ENCODE measurements at regions not wholly inside any gene's neighbourhood (a gene's known extent, or its start where the extent isn't known, plus 50 kb on each side); places are given as distances from the start of the nearest gene placed in this dataset.

GRCh38 chr6:27095914-27096313 is 151.6 kb upstream of the PRSS16 start:
- TF ChIP-seq, protein P1, sequence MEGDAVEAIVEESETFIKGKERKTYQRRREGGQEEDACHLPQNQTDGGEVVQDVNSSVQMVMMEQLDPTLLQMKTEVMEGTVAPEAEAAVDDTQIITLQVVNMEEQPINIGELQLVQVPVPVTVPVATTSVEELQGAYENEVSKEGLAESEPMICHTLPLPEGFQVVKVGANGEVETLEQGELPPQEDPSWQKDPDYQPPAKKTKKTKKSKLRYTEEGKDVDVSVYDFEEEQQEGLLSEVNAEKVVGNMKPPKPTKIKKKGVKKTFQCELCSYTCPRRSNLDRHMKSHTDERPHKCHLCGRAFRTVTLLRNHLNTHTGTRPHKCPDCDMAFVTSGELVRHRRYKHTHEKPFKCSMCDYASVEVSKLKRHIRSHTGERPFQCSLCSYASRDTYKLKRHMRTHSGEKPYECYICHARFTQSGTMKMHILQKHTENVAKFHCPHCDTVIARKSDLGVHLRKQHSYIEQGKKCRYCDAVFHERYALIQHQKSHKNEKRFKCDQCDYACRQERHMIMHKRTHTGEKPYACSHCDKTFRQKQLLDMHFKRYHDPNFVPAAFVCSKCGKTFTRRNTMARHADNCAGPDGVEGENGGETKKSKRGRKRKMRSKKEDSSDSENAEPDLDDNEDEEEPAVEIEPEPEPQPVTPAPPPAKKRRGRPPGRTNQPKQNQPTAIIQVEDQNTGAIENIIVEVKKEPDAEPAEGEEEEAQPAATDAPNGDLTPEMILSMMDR (IDR thresholded peaks at IDR 0.05): no peak
- Histone ChIP-seq H3K27ac (no peak overlapping the region), H3K79me2 (no peaks in the 10 kb centered on the region), H3K9ac (no peak overlapping the region), H3K4me2 (ENCODE audit: low read length) (no peak overlapping the region), H3K4me1 (no peaks in the 10 kb centered on the region), H3K36me3 (ENCODE audit: control insufficient read depth, insufficient read depth, low read length) (no peaks in the 10 kb centered on the region), H3K9me3 (ENCODE audit: control insufficient read depth, low read length) (no peaks in the 10 kb centered on the region), H2AFZ (no peak overlapping the region), H3K27me3 (ENCODE audit: control insufficient read depth, insufficient read depth, low read length) (no peaks in the 10 kb centered on the region), H3K4me3 (ENCODE audit: low read depth, low read length) (no peak overlapping the region)

DNA sequence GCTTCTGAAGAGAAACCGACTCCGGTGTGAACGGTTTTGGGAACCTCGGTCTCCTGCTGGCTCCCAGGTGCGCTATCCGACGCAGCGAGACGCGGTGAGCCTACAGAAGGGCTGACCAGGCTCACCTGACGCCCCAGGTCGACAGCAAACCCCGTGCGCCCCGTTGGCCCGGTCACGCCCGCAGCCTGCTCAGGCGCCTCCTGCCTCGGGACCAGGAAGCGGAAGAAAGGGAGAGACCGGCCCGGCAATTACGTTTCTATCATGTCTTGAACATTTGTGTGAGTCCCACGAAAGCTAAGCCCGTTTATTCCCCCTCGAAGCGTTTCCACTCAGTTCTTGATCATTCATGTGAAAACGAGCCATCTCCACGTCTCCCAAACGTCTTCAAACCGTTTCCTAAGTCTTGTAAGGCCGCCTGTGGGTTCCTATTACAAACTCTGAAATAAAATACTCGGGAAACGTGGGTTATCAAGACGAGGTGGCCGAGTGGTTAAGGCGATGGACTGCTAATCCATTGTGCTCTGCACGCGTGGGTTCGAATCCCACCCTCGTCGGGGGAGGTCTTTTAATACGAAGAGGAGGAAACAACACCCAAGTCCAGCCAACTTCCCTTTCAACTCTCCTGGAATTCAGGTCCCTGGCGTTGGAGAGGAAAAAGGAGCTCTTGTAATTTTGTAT is 150.5 kb upstream of the PRSS16 start:
- no peak overlapping the region for H3K27ac ChIP-seq
- H3K79me2 ChIP-seq: no peaks in the 10 kb centered on the region
- peak overlapping the region; percentile 54 for H3K4me3 ChIP-seq (ENCODE audit: low read depth, low read length)
- no peaks in the 10 kb centered on the region for H3K27me3 ChIP-seq (ENCODE audit: control insufficient read depth, insufficient read depth, low read length)
- no peaks in the 10 kb centered on the region for H3K36me3 ChIP-seq (ENCODE audit: control insufficient read depth, insufficient read depth, low read length)
- peak overlapping the region; percentile 72 for H3K4me2 ChIP-seq (ENCODE audit: low read length)
- no peak overlapping the region for H3K9ac ChIP-seq
- H3K4me1 ChIP-seq: no peaks in the 10 kb centered on the region
- TF ChIP-seq, protein P1 (IDR thresholded peaks at IDR 0.05): no peak
- H2AFZ ChIP-seq: peak overlapping the region; percentile 9
- no peaks in the 10 kb centered on the region for H3K9me3 ChIP-seq (ENCODE audit: control insufficient read depth, low read length)

GRCh38 chr6:27098956-27099355 is 148.5 kb upstream of the PRSS16 start:
- Histone ChIP-seq H3K9me3 (ENCODE audit: control insufficient read depth, low read length) (no peaks in the 10 kb centered on the region), H3K4me1 (no peaks in the 10 kb centered on the region), H3K27me3 (ENCODE audit: control insufficient read depth, insufficient read depth, low read length) (no peaks in the 10 kb centered on the region), H3K36me3 (ENCODE audit: control insufficient read depth, insufficient read depth, low read length) (no peaks in the 10 kb centered on the region), H3K27ac (no peak overlapping the region), H3K9ac (no peak overlapping the region), H3K79me2 (no peaks in the 10 kb centered on the region), H3K4me2 (ENCODE audit: low read length) (no peak overlapping the region), H3K4me3 (ENCODE audit: low read depth, low read length) (no peak overlapping the region), H2AFZ (no peak overlapping the region)
- TF ChIP-seq, protein P1 (IDR thresholded peaks at IDR 0.05): no peak

- TF ChIP-seq, protein P1 (IDR thresholded peaks at IDR 0.05): no peak
These were observed 146.6 kb upstream of the PRSS16 start for GRCh38 chr6:27100921-27101320.

GRCh38 chr6:27101824-27102223 is 145.7 kb upstream of the PRSS16 start:
- Histone ChIP-seq H3K4me3 (ENCODE audit: low read depth, low read length) (no peak overlapping the region), H3K9ac (no peak overlapping the region), H3K27me3 (ENCODE audit: control insufficient read depth, insufficient read depth, low read length) (no peaks in the 10 kb centered on the region), H3K36me3 (ENCODE audit: control insufficient read depth, insufficient read depth, low read length) (no peaks in the 10 kb centered on the region), H3K79me2 (no peaks in the 10 kb centered on the region), H3K9me3 (ENCODE audit: control insufficient read depth, low read length) (no peaks in the 10 kb centered on the region), H3K4me1 (no peaks in the 10 kb centered on the region), H3K27ac (no peak overlapping the region), H3K4me2 (ENCODE audit: low read length) (no peak overlapping the region), H2AFZ (no peak overlapping the region)
- TF ChIP-seq, protein P1 (IDR thresholded peaks at IDR 0.05): no peak

More at GRCh38 chr6:27100921-27101320, 146.6 kb upstream of the PRSS16 start:
- Histone ChIP-seq H3K4me3 (ENCODE audit: low read depth, low read length) (no peak overlapping the region), H3K27ac (no peak overlapping the region), H3K4me1 (no peaks in the 10 kb centered on the region), H3K36me3 (ENCODE audit: control insufficient read depth, insufficient read depth, low read length) (no peaks in the 10 kb centered on the region), H3K9me3 (ENCODE audit: control insufficient read depth, low read length) (no peaks in the 10 kb centered on the region), H3K4me2 (ENCODE audit: low read length) (no peak overlapping the region), H3K79me2 (no peaks in the 10 kb centered on the region), H2AFZ (no peak overlapping the region), H3K9ac (no peak overlapping the region), H3K27me3 (ENCODE audit: control insufficient read depth, insufficient read depth, low read length) (no peaks in the 10 kb centered on the region)

Data from parathyroid adenoma (tissue), 2 donors.